ENCODE measurements at regions not wholly inside any gene's neighbourhood (a gene's known extent, or its start where the extent isn't known, plus 50 kb on each side); places are given as distances from the start of the nearest gene placed in this dataset.

- Mint-ChIP-seq H3K36me3 (ENCODE audit: low read depth) (no peaks in the 10 kb centered on the region), H3K9me3 (no peaks in the 10 kb centered on the region), H3K4me1 (ENCODE audit: low read depth) (no peaks in the 10 kb centered on the region), H3K27me3 (ENCODE audit: insufficient read depth) (no peaks in the 10 kb centered on the region), H3K27ac (no peak overlapping the region), H3K4me3 (no peak overlapping the region)
- no peak for DNase-seq (ENCODE audit: low spot score)
- intact Hi-C loops (cut with micrococcal nuclease): no loop called here
Measured at GRCh38 chr6:22656706-22657351, 87.5 kb downstream of the HDGFL1 start.

GRCh38 chr6:22657352-22657980 is 88.1 kb downstream of the HDGFL1 start:
- Mint-ChIP-seq H3K4me1 (ENCODE audit: low read depth) (no peaks in the 10 kb centered on the region), H3K27me3 (ENCODE audit: insufficient read depth) (no peaks in the 10 kb centered on the region)

GRCh38 chr6:22658183-22658582 is 88.8 kb downstream of the HDGFL1 start:
- Mint-ChIP-seq H3K4me1 (ENCODE audit: low read depth) (no peaks in the 10 kb centered on the region), H3K4me3 (no peak overlapping the region), H3K9me3 (no peaks in the 10 kb centered on the region), H3K36me3 (ENCODE audit: low read depth) (no peaks in the 10 kb centered on the region), H3K27ac (no peak overlapping the region), H3K27me3 (ENCODE audit: insufficient read depth) (no peaks in the 10 kb centered on the region)
- intact Hi-C loops (cut with micrococcal nuclease): no loop called here
- no peak for DNase-seq (ENCODE audit: low spot score)

More at GRCh38 chr6:22657352-22657980, 88.1 kb downstream of the HDGFL1 start:
- H3K36me3 Mint-ChIP-seq (ENCODE audit: low read depth): no peaks in the 10 kb centered on the region
- intact Hi-C loops (cut with micrococcal nuclease): no loop called here
- H3K9me3 Mint-ChIP-seq: no peaks in the 10 kb centered on the region
- no peak for DNase-seq (ENCODE audit: low spot score)
- H3K27ac Mint-ChIP-seq: no peak overlapping the region
- H3K4me3 Mint-ChIP-seq: no peak overlapping the region

- no peak for DNase-seq (ENCODE audit: low spot score)
- no peaks in the 10 kb centered on the region for H3K27me3 Mint-ChIP-seq (ENCODE audit: insufficient read depth)
- H3K9me3 Mint-ChIP-seq: no peaks in the 10 kb centered on the region
- no peaks in the 10 kb centered on the region for H3K36me3 Mint-ChIP-seq (ENCODE audit: low read depth)
- H3K27ac Mint-ChIP-seq: no peak overlapping the region
- H3K4me1 Mint-ChIP-seq (ENCODE audit: low read depth): no peaks in the 10 kb centered on the region
- intact Hi-C loops (cut with micrococcal nuclease): no loop called here
- no peak overlapping the region for H3K4me3 Mint-ChIP-seq
Measured at GRCh38 chr6:22658934-22659333, 89.6 kb downstream of the HDGFL1 start.

- H3K4me3 Mint-ChIP-seq: no peak overlapping the region
- H3K9me3 Mint-ChIP-seq: no peaks in the 10 kb centered on the region
- no peaks in the 10 kb centered on the region for H3K4me1 Mint-ChIP-seq (ENCODE audit: low read depth)
- H3K27me3 Mint-ChIP-seq (ENCODE audit: insufficient read depth): no peaks in the 10 kb centered on the region
- no peak for DNase-seq (ENCODE audit: low spot score)
- no peaks in the 10 kb centered on the region for H3K36me3 Mint-ChIP-seq (ENCODE audit: low read depth)
- intact Hi-C loops (cut with micrococcal nuclease): no loop called here
- H3K27ac Mint-ChIP-seq: no peak overlapping the region
Measured at GRCh38 chr6:22664968-22665367, 95.6 kb downstream of the HDGFL1 start.

GRCh38 chr6:22666021-22666420 is 96.7 kb downstream of the HDGFL1 start:
- H3K36me3 Mint-ChIP-seq (ENCODE audit: low read depth): no peaks in the 10 kb centered on the region
- no peak overlapping the region for H3K27ac Mint-ChIP-seq

GRCh38 chr6:22666586-22666985 is 97.2 kb downstream of the HDGFL1 start:
- Mint-ChIP-seq H3K4me1 (ENCODE audit: low read depth) (no peaks in the 10 kb centered on the region), H3K27me3 (ENCODE audit: insufficient read depth) (no peaks in the 10 kb centered on the region), H3K9me3 (no peaks in the 10 kb centered on the region), H3K4me3 (no peak overlapping the region), H3K27ac (no peak overlapping the region), H3K36me3 (ENCODE audit: low read depth) (no peaks in the 10 kb centered on the region)
- intact Hi-C loops (cut with micrococcal nuclease): no loop called here
- DNase-seq (ENCODE audit: low spot score): no peak

More at GRCh38 chr6:22666021-22666420, 96.7 kb downstream of the HDGFL1 start:
- no peak overlapping the region for H3K4me3 Mint-ChIP-seq
- no peaks in the 10 kb centered on the region for H3K9me3 Mint-ChIP-seq
- no peak for DNase-seq (ENCODE audit: low spot score)
- H3K4me1 Mint-ChIP-seq (ENCODE audit: low read depth): no peaks in the 10 kb centered on the region
- H3K27me3 Mint-ChIP-seq (ENCODE audit: insufficient read depth): no peaks in the 10 kb centered on the region
- intact Hi-C loops (cut with micrococcal nuclease): no loop called here

- intact Hi-C loops (cut with micrococcal nuclease): no loop called here
- H3K27me3 Mint-ChIP-seq (ENCODE audit: insufficient read depth): no peaks in the 10 kb centered on the region
- H3K27ac Mint-ChIP-seq: no peak overlapping the region
- no peaks in the 10 kb centered on the region for H3K9me3 Mint-ChIP-seq
- DNase-seq (ENCODE audit: low spot score): no peak
- H3K4me1 Mint-ChIP-seq (ENCODE audit: low read depth): no peaks in the 10 kb centered on the region
- H3K4me3 Mint-ChIP-seq: no peak overlapping the region
- H3K36me3 Mint-ChIP-seq (ENCODE audit: low read depth): no peaks in the 10 kb centered on the region
Measured at GRCh38 chr6:22667855-22668254, 98.5 kb downstream of the HDGFL1 start.

- Mint-ChIP-seq H3K27me3 (ENCODE audit: insufficient read depth) (no peaks in the 10 kb centered on the region), H3K36me3 (ENCODE audit: low read depth) (no peaks in the 10 kb centered on the region), H3K27ac (no peak overlapping the region), H3K4me3 (no peak overlapping the region), H3K4me1 (ENCODE audit: low read depth) (no peaks in the 10 kb centered on the region), H3K9me3 (no peaks in the 10 kb centered on the region)
- DNase-seq (ENCODE audit: low spot score): no peak
- intact Hi-C loops (cut with micrococcal nuclease): no loop called here
Measured at GRCh38 chr6:22668307-22668706, 98.9 kb downstream of the HDGFL1 start.

GRCh38 chr6:22668717-22669116 is 99.4 kb downstream of the HDGFL1 start:
- H3K27me3 Mint-ChIP-seq (ENCODE audit: insufficient read depth): no peaks in the 10 kb centered on the region
- no peak for DNase-seq (ENCODE audit: low spot score)
- H3K36me3 Mint-ChIP-seq (ENCODE audit: low read depth): no peaks in the 10 kb centered on the region
- H3K4me3 Mint-ChIP-seq: no peak overlapping the region
- H3K4me1 Mint-ChIP-seq (ENCODE audit: low read depth): no peaks in the 10 kb centered on the region
- intact Hi-C loops (cut with micrococcal nuclease): no loop called here
- no peaks in the 10 kb centered on the region for H3K9me3 Mint-ChIP-seq
- no peak overlapping the region for H3K27ac Mint-ChIP-seq

- no peak for DNase-seq (ENCODE audit: low spot score)
- Mint-ChIP-seq H3K9me3 (no peaks in the 10 kb centered on the region), H3K27me3 (ENCODE audit: insufficient read depth) (no peaks in the 10 kb centered on the region), H3K36me3 (ENCODE audit: low read depth) (no peaks in the 10 kb centered on the region), H3K27ac (no peak overlapping the region), H3K4me3 (no peak overlapping the region), H3K4me1 (ENCODE audit: low read depth) (no peaks in the 10 kb centered on the region)
- intact Hi-C loops (cut with micrococcal nuclease): no loop called here
Measured at GRCh38 chr6:22670605-22671004, 101.2 kb downstream of the HDGFL1 start.

GRCh38 chr6:22673474-22673873 is 104.1 kb downstream of the HDGFL1 start:
- Mint-ChIP-seq H3K4me1 (ENCODE audit: low read depth) (no peaks in the 10 kb centered on the region), H3K27ac (no peak overlapping the region), H3K9me3 (no peaks in the 10 kb centered on the region), H3K27me3 (ENCODE audit: insufficient read depth) (no peaks in the 10 kb centered on the region), H3K36me3 (ENCODE audit: low read depth) (no peaks in the 10 kb centered on the region), H3K4me3 (no peak overlapping the region)
- DNase-seq (ENCODE audit: low spot score): no peak
- intact Hi-C loops (cut with micrococcal nuclease): no loop called here

GRCh38 chr6:22680950-22681349 is 111.6 kb downstream of the HDGFL1 start:
- no peaks in the 10 kb centered on the region for H3K9me3 Mint-ChIP-seq
- H3K36me3 Mint-ChIP-seq (ENCODE audit: low read depth): no peaks in the 10 kb centered on the region
- H3K4me3 Mint-ChIP-seq: no peak overlapping the region
- H3K27me3 Mint-ChIP-seq (ENCODE audit: insufficient read depth): no peaks in the 10 kb centered on the region
- no peaks in the 10 kb centered on the region for H3K4me1 Mint-ChIP-seq (ENCODE audit: low read depth)
- no peak for DNase-seq (ENCODE audit: low spot score)
- H3K27ac Mint-ChIP-seq: no peak overlapping the region
- intact Hi-C loops (cut with micrococcal nuclease): no loop called here

GRCh38 chr6:22681761-22682160 is 112.4 kb downstream of the HDGFL1 start:
- intact Hi-C loops (cut with micrococcal nuclease): no loop called here
- Mint-ChIP-seq H3K27me3 (ENCODE audit: insufficient read depth) (no peaks in the 10 kb centered on the region), H3K9me3 (peaks cover 4% of the 10 kb centered on the region), H3K4me3 (no peak overlapping the region), H3K27ac (no peak overlapping the region), H3K4me1 (ENCODE audit: low read depth) (no peaks in the 10 kb centered on the region), H3K36me3 (ENCODE audit: low read depth) (no peaks in the 10 kb centered on the region)
- DNase-seq (ENCODE audit: low spot score): no peak

All from activated T-helper 1 cell treated with anti-CD3 and anti-CD28 coated beads, Interleukin-12 subunit alpha, Interleukin-12 subunit beta, Interleukin-2, Interleukin-4 antibody, amounts not matched to agents 30 ng/mL and 10 ng/mL and 1 ng/mL, durations not matched to agents 14 hours and 24 hours and 36 hours (primary cell).